Suppressor macrophage treated with lipopolysaccharide for 1 hour (primary cell): ENCODE measurements at regions not wholly inside any gene's neighbourhood (a gene's known extent, or its start where the extent isn't known, plus 50 kb on each side); places are given as distances from the start of the nearest gene placed in this dataset.

Experiments used
- DNase-seq, 3 donors: peaks; one replicate each; pipeline ENCODE4 v3.0.0-alpha.2; 2020 to 2022

GRCh38 chr2:195029804-195030654 is 627.0 kb upstream of the SLC39A10 start:
- no peak for DNase-seq

- DNase-seq: no peak
Observed at GRCh38 chr2:195027947-195028346, 629.1 kb upstream of the SLC39A10 start.

- no peak for DNase-seq
Observed at GRCh38 chr2:195026261-195026660, 630.8 kb upstream of the SLC39A10 start.

- no peak for DNase-seq
Observed at GRCh38 chr2:195022508-195022830, 634.6 kb upstream of the SLC39A10 start.

- DNase-seq: no peak
Observed at GRCh38 chr2:195021711-195022507, 635.1 kb upstream of the SLC39A10 start.

GRCh38 chr2:195018462-195018861 is 638.6 kb upstream of the SLC39A10 start:
- DNase-seq: no peak

GRCh38 chr2:195017890-195018289 is 639.1 kb upstream of the SLC39A10 start:
- DNase-seq: no peak

- DNase-seq: peak in 1 of 3 donors; percentile 2
Observed at GRCh38 chr2:195016841-195017240, 640.2 kb upstream of the SLC39A10 start.

- DNase-seq: no peak
Observed at GRCh38 chr2:195009202-195009601, 647.8 kb upstream of the SLC39A10 start.

- no peak for DNase-seq
Observed at GRCh38 chr2:195006856-195007255, 650.2 kb upstream of the SLC39A10 start.

GRCh38 chr2:195003881-195004471 is 653.0 kb upstream of the SLC39A10 start:
- DNase-seq: no peak

GRCh38 chr2:195001924-195002323 is 655.1 kb upstream of the SLC39A10 start:
- DNase-seq: no peak

GRCh38 chr2:194999771-195000170 is 657.3 kb upstream of the SLC39A10 start:
- DNase-seq: no peak

- no peak for DNase-seq
Observed at GRCh38 chr2:194992648-194993047, 664.4 kb upstream of the SLC39A10 start.

- DNase-seq: no peak
Observed at GRCh38 chr2:194985258-194985657, 671.8 kb upstream of the SLC39A10 start.

GRCh38 chr2:194962254-194962653 is 694.8 kb upstream of the SLC39A10 start:
- DNase-seq: no peak

- DNase-seq: no peak
Observed at GRCh38 chr2:194954218-194954617, 702.8 kb upstream of the SLC39A10 start.

- DNase-seq: no peak
Observed at GRCh38 chr2:194946826-194947225, 710.2 kb upstream of the SLC39A10 start.

- no peak for DNase-seq
Observed at GRCh38 chr2:194938066-194938465, 719.0 kb upstream of the SLC39A10 start.

GRCh38 chr2:194927489-194927888 is 729.5 kb upstream of the SLC39A10 start:
- DNase-seq: no peak

- DNase-seq: no peak
Observed at GRCh38 chr2:194926873-194927272, 730.2 kb upstream of the SLC39A10 start.

- no peak for DNase-seq
Observed at GRCh38 chr2:194925742-194926141, 731.3 kb upstream of the SLC39A10 start.

GRCh38 chr2:194917519-194917918 is 739.5 kb upstream of the SLC39A10 start:
- DNase-seq: no peak

GRCh38 chr2:194915485-194915884 is 741.5 kb upstream of the SLC39A10 start:
- DNase-seq: no peak
